SK-N-SH (cell line): ENCODE measurements at regions not wholly inside any gene's neighbourhood (a gene's known extent, or its start where the extent isn't known, plus 50 kb on each side); places are given as distances from the start of the nearest gene placed in this dataset.

Source experiments
- CTCF ChIA-PET: fragments of 300-600, 350-600 bp; formaldehyde crosslinking; extraction: SDS; loops from one replicate; lab custom pipeline; 2021; lab: Yijun Ruan, JAX
- POLR2A ChIA-PET: fragments of 350-600 bp; sonication (Branson Sonifier 250); formaldehyde crosslinking; extraction: SDS; loops from one replicate; lab custom pipeline; 2020; ENCODE audit warnings: antibody characterized with exemption, inconsistent platforms; lab: Yijun Ruan, JAX
- DNase-seq: peaks from one replicate; pipeline ENCODE4 v3.0.0; 2012
- H2AFZ ChIP-seq: fragments of 200-600 bp; sonication (generic); 2 replicates; pipeline ENCODE4 v1.8.1; 2016; ENCODE audit warnings: antibody characterized with exemption, mild to moderate bottlenecking, low read depth
- H3F3A ChIP-seq: fragments of 200-600 bp; sonication (generic); replicated peaks from 2 replicates; pipeline ENCODE3; 2016; ENCODE audit warnings: antibody characterized with exemption, mild to moderate bottlenecking; ENCODE audit not compliant: insufficient read depth
- H3K27ac ChIP-seq, 2 experiments: fragments of 200-500 bp in 1 of 2; fragments of 200-600 bp in 1 of 2; sonication (Bioruptor generic) in 1 of 2; sonication (generic), shearing (Covaris generic) in 1 of 2; 2 replicates each; pipeline versions ENCODE4 v1.5.1 to v1.6.1; 2014 to 2016; ENCODE audit warnings: low read depth in 2 of 2, inconsistent platforms in 1 of 2, low read length in 1 of 2, mild to moderate bottlenecking in 1 of 2, mixed read lengths in 1 of 2
- H3K27me3 ChIP-seq: fragments of 200-600 bp; sonication (generic), shearing (Covaris generic); 2 replicates; pipeline ENCODE4 v1.6.1; 2016; ENCODE audit warnings: mixed run types; ENCODE audit not compliant: insufficient read depth
- H3K36me3 ChIP-seq, 2 experiments: fragments of 200-500 bp in 1 of 2; fragments of 200-600 bp in 1 of 2; sonication (Bioruptor generic) in 1 of 2; sonication (generic) in 1 of 2; replicated peaks in 1 of 2; 2 replicates each; pipeline versions ENCODE3 to v1.5.1; 2014 to 2016; ENCODE audit warnings: low read length in 1 of 2, mild to moderate bottlenecking in 1 of 2; ENCODE audit not compliant: insufficient read depth in 2 of 2, control insufficient read depth in 1 of 2
- H3K4me1 ChIP-seq, 2 experiments: fragments of 200-500 bp in 1 of 2; fragments of 200-600 bp in 1 of 2; sonication (Bioruptor generic) in 1 of 2; sonication (generic), shearing (Covaris generic) in 1 of 2; 2 replicates each; pipeline versions ENCODE4 v1.5.1 to v1.6.1; 2014 to 2016; ENCODE audit warnings: low read depth in 1 of 2, low read length in 1 of 2, mixed run types in 1 of 2; ENCODE audit not compliant: insufficient read depth in 2 of 2, control insufficient read depth in 1 of 2
- H3K4me2 ChIP-seq: fragments of 200-600 bp; sonication (generic), shearing (Covaris generic); 2 replicates; pipeline ENCODE4 v1.6.1; 2017; ENCODE audit warnings: mixed run types
- H3K4me3 ChIP-seq, 2 experiments: fragments of 200-500 bp in 1 of 2; fragments of 200-600 bp in 1 of 2; sonication (Bioruptor generic) in 1 of 2; sonication (generic), shearing (Covaris generic) in 1 of 2; 2 replicates each; pipeline versions ENCODE4 v1.5.1 to v1.8.1; 2014 to 2016; ENCODE audit warnings: low read depth in 2 of 2, inconsistent platforms in 1 of 2, low read length in 1 of 2, mild to moderate bottlenecking in 1 of 2, mixed read lengths in 1 of 2, moderate library complexity in 1 of 2
- H3K79me2 ChIP-seq: fragments of 200-600 bp; sonication (generic); 2 replicates; pipeline ENCODE4 v1.8.1; 2017; ENCODE audit warnings: mild to moderate bottlenecking; ENCODE audit not compliant: insufficient read depth
- H3K9ac ChIP-seq: fragments of 200-600 bp; sonication (generic); 2 replicates; pipeline ENCODE4 v1.6.1; 2017; ENCODE audit warnings: mixed run types
- H3K9me2 ChIP-seq: fragments of 200-600 bp; sonication (generic); 2 replicates; pipeline ENCODE4 v1.6.1; 2017; ENCODE audit warnings: mixed run types
- H3K9me3 ChIP-seq: fragments of 200-600 bp; sonication (generic); 2 replicates; pipeline ENCODE4 v1.6.1; 2017; ENCODE audit warnings: mixed run types, mild to moderate bottlenecking, moderate library complexity
- H4K20me1 ChIP-seq: fragments of 200-600 bp; sonication (generic); 2 replicates; pipeline ENCODE4 v1.6.1; 2017; ENCODE audit warnings: mild to moderate bottlenecking, mixed run types; ENCODE audit not compliant: insufficient read depth
- CHD2 ChIP-seq: fragments of 150-350 bp; IDR thresholded peaks from 2 replicates; pipeline ENCODE4 v1.6.1; 2018; ENCODE audit warnings: low read length; ENCODE audit not compliant: partially characterized antibody
- CTCF ChIP-seq: fragments of 200-600 bp; sonication (generic); IDR thresholded peaks from 2 replicates; pipeline ENCODE4 v1.6.1; 2017; ENCODE audit warnings: antibody characterized with exemption, mild to moderate bottlenecking, moderate library complexity
- ELF1 ChIP-seq: IDR thresholded peaks from 2 replicates; pipeline ENCODE4 v1.4.0; 2012
- EZH2phosphoT487 ChIP-seq: fragments of 200-600 bp; sonication (generic); IDR thresholded peaks from 2 replicates; pipeline ENCODE4 v1.6.1; 2017; ENCODE audit warnings: low read depth, mixed run types, mild to moderate bottlenecking, antibody characterized with exemption, moderate library complexity, borderline replicate concordance
- FOSL2 ChIP-seq: IDR thresholded peaks from 2 replicates; pipeline ENCODE4 v1.4.0; 2012; ENCODE audit warnings: low read depth, mild to moderate bottlenecking, moderate library complexity, borderline replicate concordance
- FOXM1 ChIP-seq: IDR thresholded peaks from 2 replicates; pipeline ENCODE4 v1.4.0; 2012; ENCODE audit warnings: low read depth, mild to moderate bottlenecking
- GATA2 ChIP-seq: sonication (generic); formaldehyde crosslinking; IDR thresholded peaks from 2 replicates; pipeline ENCODE4 v1.5.0; 2020; ENCODE audit warnings: mild to moderate bottlenecking, missing genetic modification reagents
- IRF3 ChIP-seq: fragments of 150-350 bp; IDR thresholded peaks from 2 replicates; pipeline ENCODE4 v1.6.1; 2016; ENCODE audit warnings: mild to moderate bottlenecking, low read depth, low read length
- MAX ChIP-seq: IDR thresholded peaks from 2 replicates; pipeline ENCODE4 v1.4.0; 2012; ENCODE audit warnings: low read depth
- NFIC ChIP-seq: IDR thresholded peaks from 2 replicates; pipeline ENCODE4 v1.4.0; 2012; ENCODE audit warnings: borderline replicate concordance
- NRF1 ChIP-seq: IDR thresholded peaks from 2 replicates; pipeline ENCODE4 v1.6.1; 2012; ENCODE audit warnings: low read depth, mild to moderate bottlenecking, low read length
- PBX3 ChIP-seq: IDR thresholded peaks from 2 replicates; pipeline ENCODE4; 2012
- RAD21 ChIP-seq: IDR thresholded peaks from 2 replicates; pipeline ENCODE4 v1.6.1; 2012; ENCODE audit warnings: mild to moderate bottlenecking, low read length
- RXRA ChIP-seq: IDR thresholded peaks from 2 replicates; pipeline ENCODE4 v1.4.0; 2012; ENCODE audit warnings: low read depth, mild to moderate bottlenecking, borderline replicate concordance
- SIN3A ChIP-seq: IDR thresholded peaks from 2 replicates; pipeline ENCODE4 v1.6.1; 2012; ENCODE audit warnings: low read depth, mild to moderate bottlenecking, low read length, moderate library complexity, borderline replicate concordance
- USF1 ChIP-seq: IDR thresholded peaks from 2 replicates; pipeline ENCODE4 v1.4.0; 2012; ENCODE audit warnings: low read depth, borderline replicate concordance
- USF2 ChIP-seq: fragments of 150-350 bp; IDR thresholded peaks from 2 replicates; pipeline ENCODE4 v1.6.1; 2017; ENCODE audit warnings: antibody characterized with exemption, low read length, low read depth, borderline replicate concordance
- YY1 ChIP-seq: IDR thresholded peaks from 2 replicates; pipeline ENCODE4 v1.4.0; 2012; ENCODE audit warnings: low read depth, mild to moderate bottlenecking
- WGBS: methylation state at CpG from one replicate; pipeline ENCODE4 v1.1.6; 2017; ENCODE audit warnings: low lambda C conversion rate; 5-methylcytosine and 5-hydroxymethylcytosine counted together

- H3K4me3 ChIP-seq: no peak overlapping the region
- no peak overlapping the region for H3K27ac ChIP-seq
- no peak overlapping the region for H2AFZ ChIP-seq
- H3F3A ChIP-seq: peaks cover 26% of the 10 kb centered on the region
- no peaks in the 10 kb centered on the region for H3K27me3 ChIP-seq
- POLR2A ChIA-PET: no interaction called here
- CTCF ChIA-PET: interaction anchor here (0.8 kb wide), 1 partner anchor 9 kb away, joined by 5 read pairs; no protein-coding TSS in a partner anchor
- H4K20me1 ChIP-seq: no peaks in the 10 kb centered on the region
- TF ChIP-seq YY1: no peak
- no peak for TF ChIP-seq FOSL2
- no peak for TF ChIP-seq FOXM1
- no peak for TF ChIP-seq RAD21
- no peak for TF ChIP-seq CTCF
- TF ChIP-seq EZH2phosphoT487: no peak
- TF ChIP-seq GATA2: no peak
- TF ChIP-seq NFIC: no peak
- TF ChIP-seq MAX: no peak
- TF ChIP-seq USF2: no peak
- no peak for TF ChIP-seq CHD2
- no peak for TF ChIP-seq SIN3A
- TF ChIP-seq NRF1: no peak
- no peaks in the 10 kb centered on the region for H3K79me2 ChIP-seq
- DNase-seq: no peak
- no peak overlapping the region for H3K4me2 ChIP-seq
- H3K4me1 ChIP-seq: peaks cover 0 to 15% of the 10 kb centered on the region in 2 experiments; a peak in 1 of 4 replicates
- H3K36me3 ChIP-seq: no peaks in the 10 kb centered on the region
- H3K9ac ChIP-seq: no peak overlapping the region
- H3K9me2 ChIP-seq: no peaks in the 10 kb centered on the region
- no peaks in the 10 kb centered on the region for H3K9me3 ChIP-seq
Measured at GRCh38 chr18:25646971-25647370, 295.0 kb upstream of the ZNF521 start.

GRCh38 chr18:25639596-25639995 lies 287.6 kb upstream of the ZNF521 start:
- TF ChIP-seq IRF3 (no peak), CHD2 (no peak), RXRA (no peak), USF1 (no peak), PBX3 (no peak), ELF1 (no peak), USF2 (no peak), SIN3A (no peak)
- TF ChIP-seq, all 33 proteins: peak for 0
- WGBS: 51% methylated on average over 2 of the region's 2 CpGs
- H4K20me1 ChIP-seq: no peaks in the 10 kb centered on the region
- H3K36me3 ChIP-seq: no peaks in the 10 kb centered on the region
- ChIA-PET POLR2A (no interaction called here), CTCF (no interaction called here)
- no peaks in the 10 kb centered on the region for H3K79me2 ChIP-seq
- no peak overlapping the region for H2AFZ ChIP-seq
- H3K9me3 ChIP-seq: no peaks in the 10 kb centered on the region; the same call in 1 of the 2 replicates
- H3K9me2 ChIP-seq: no peaks in the 10 kb centered on the region
- H3K4me1 ChIP-seq: no peaks in the 10 kb centered on the region; a peak in 1 of 4 replicates
- no peak overlapping the region for H3K27ac ChIP-seq
- no peak overlapping the region for H3K9ac ChIP-seq
- H3F3A ChIP-seq: no peaks in the 10 kb centered on the region
- no peaks in the 10 kb centered on the region; the same call in 1 of the 2 replicates for H3K27me3 ChIP-seq
- DNase-seq: no peak
- H3K4me2 ChIP-seq: no peak overlapping the region
- no peak overlapping the region for H3K4me3 ChIP-seq
